Epidermal melanocyte (primary cell): ENCODE measurements at regions not wholly inside any gene's neighbourhood (a gene's known extent, or its start where the extent isn't known, plus 50 kb on each side); places are given as distances from the start of the nearest gene placed in this dataset.
A peak's percentile ranks its signal among the peaks of the same experiment; 100 is the strongest.
"Not testable (repeated sequence)": the region's sequence is repeated elsewhere in the genome, so short reads cannot be mapped to it uniquely, and the experiment has no call there.

Experiments
- DNase-seq: peaks from one replicate; pipeline ENCODE4 v3.0.0; 2011; ENCODE audit warnings: low spot score; ENCODE audit not compliant: insufficient read length

- DNase-seq = no peak
Measured at GRCh38 chr2:191476901-191477300, 201.0 kb upstream of the NABP1 start.

- DNase-seq = no peak
Measured at GRCh38 chr2:191478799-191479679, 198.9 kb upstream of the NABP1 start.

GRCh38 chr2:191479680-191480023 is 198.3 kb upstream of the NABP1 start:
- DNase-seq = no peak

- DNase-seq = no peak
Measured at GRCh38 chr2:191481305-191482070, 196.4 kb upstream of the NABP1 start.

GRCh38 chr2:191483117-191483516 is 194.8 kb upstream of the NABP1 start:
- no peak for DNase-seq

- peak; percentile 81 for DNase-seq
Measured at GRCh38 chr2:191486584-191487320, 191.2 kb upstream of the NABP1 start.

GRCh38 chr2:191488135-191488534 is 189.8 kb upstream of the NABP1 start:
- DNase-seq = no peak

GRCh38 chr2:191489177-191489576 is 188.8 kb upstream of the NABP1 start:
- no peak for DNase-seq

- no peak for DNase-seq
Measured at GRCh38 chr2:191496838-191497237, 181.1 kb upstream of the NABP1 start.

GRCh38 chr2:191497822-191498221 is 180.1 kb upstream of the NABP1 start:
- no peak for DNase-seq

- DNase-seq = no peak
Measured at GRCh38 chr2:191499050-191499449, 178.9 kb upstream of the NABP1 start.

- peak; percentile 36 for DNase-seq
Measured at GRCh38 chr2:191499874-191500565, 177.9 kb upstream of the NABP1 start.

- DNase-seq = no peak
Measured at GRCh38 chr2:191500566-191500883, 177.4 kb upstream of the NABP1 start.

- no peak for DNase-seq
Measured at GRCh38 chr2:191500884-191501560, 176.9 kb upstream of the NABP1 start.

- peak; percentile 34 for DNase-seq
Measured at GRCh38 chr2:191501561-191502168, 176.3 kb upstream of the NABP1 start.

GRCh38 chr2:191506515-191506914 is 171.4 kb upstream of the NABP1 start:
- DNase-seq = no peak

- DNase-seq = not testable (repeated sequence)
Measured at GRCh38 chr2:191507252-191507853, 170.6 kb upstream of the NABP1 start.

- no peak for DNase-seq
Measured at GRCh38 chr2:191508738-191509137, 169.2 kb upstream of the NABP1 start.

- no peak for DNase-seq
Measured at GRCh38 chr2:191512216-191512835, 165.6 kb upstream of the NABP1 start.

GRCh38 chr2:191512874-191513273 is 165.1 kb upstream of the NABP1 start:
- DNase-seq = no peak
